Neural cell (in vitro differentiated cells): ENCODE measurements at regions not wholly inside any gene's neighbourhood (a gene's known extent, or its start where the extent isn't known, plus 50 kb on each side); places are given as distances from the start of the nearest gene placed in this dataset.

Source experiments
- EZH2 ChIP-seq: fragments of 200-600, 300-800 bp; shearing (Covaris generic), sonication (generic); IDR thresholded peaks from 2 replicates; pipeline ENCODE4 v1.6.1; 2014; ENCODE audit warnings: antibody characterized with exemption, low read length, borderline replicate concordance, mild to moderate bottlenecking; ENCODE audit not compliant: insufficient read depth, poor library complexity, severe bottlenecking
- POLR2AphosphoS5 ChIP-seq: IDR thresholded peaks from 2 replicates; pipeline ENCODE4 v1.6.1; 2012
- TF ChIP-seq, protein P1 (sequence below): fragments of 450-650 bp; IDR thresholded peaks from 2 replicates; pipeline ENCODE4 v1.5.1; 2014; ENCODE audit warnings: antibody characterized with exemption, mild to moderate bottlenecking, moderate library complexity; ENCODE audit not compliant: poor library complexity, severe bottlenecking

DNA sequence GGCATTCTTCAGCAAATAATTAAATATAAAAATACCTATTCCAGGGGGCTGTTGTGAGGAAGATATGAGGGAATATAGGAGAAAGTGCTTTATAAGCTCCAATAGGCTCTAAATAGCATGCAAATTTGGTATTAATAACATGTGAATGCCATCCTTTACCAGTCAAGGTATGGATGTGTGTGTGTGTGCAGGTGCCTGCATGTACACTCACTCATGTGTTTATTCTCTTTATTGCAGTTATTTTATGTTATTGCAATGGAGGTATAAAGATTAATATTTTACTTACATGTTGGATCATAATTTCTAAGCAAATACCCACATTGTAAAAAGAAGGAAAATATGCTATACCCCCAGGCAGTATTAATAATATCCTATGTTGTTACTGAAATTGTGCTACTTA lies 1093.0 kb upstream of the GYPC start:
- TF ChIP-seq, protein P1, sequence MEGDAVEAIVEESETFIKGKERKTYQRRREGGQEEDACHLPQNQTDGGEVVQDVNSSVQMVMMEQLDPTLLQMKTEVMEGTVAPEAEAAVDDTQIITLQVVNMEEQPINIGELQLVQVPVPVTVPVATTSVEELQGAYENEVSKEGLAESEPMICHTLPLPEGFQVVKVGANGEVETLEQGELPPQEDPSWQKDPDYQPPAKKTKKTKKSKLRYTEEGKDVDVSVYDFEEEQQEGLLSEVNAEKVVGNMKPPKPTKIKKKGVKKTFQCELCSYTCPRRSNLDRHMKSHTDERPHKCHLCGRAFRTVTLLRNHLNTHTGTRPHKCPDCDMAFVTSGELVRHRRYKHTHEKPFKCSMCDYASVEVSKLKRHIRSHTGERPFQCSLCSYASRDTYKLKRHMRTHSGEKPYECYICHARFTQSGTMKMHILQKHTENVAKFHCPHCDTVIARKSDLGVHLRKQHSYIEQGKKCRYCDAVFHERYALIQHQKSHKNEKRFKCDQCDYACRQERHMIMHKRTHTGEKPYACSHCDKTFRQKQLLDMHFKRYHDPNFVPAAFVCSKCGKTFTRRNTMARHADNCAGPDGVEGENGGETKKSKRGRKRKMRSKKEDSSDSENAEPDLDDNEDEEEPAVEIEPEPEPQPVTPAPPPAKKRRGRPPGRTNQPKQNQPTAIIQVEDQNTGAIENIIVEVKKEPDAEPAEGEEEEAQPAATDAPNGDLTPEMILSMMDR, result no peak
- TF ChIP-seq EZH2 (no peak), POLR2AphosphoS5 (no peak)
